ENCODE measurements at regions not wholly inside any gene's neighbourhood (a gene's known extent, or its start where the extent isn't known, plus 50 kb on each side); places are given as distances from the start of the nearest gene placed in this dataset.

DNA sequence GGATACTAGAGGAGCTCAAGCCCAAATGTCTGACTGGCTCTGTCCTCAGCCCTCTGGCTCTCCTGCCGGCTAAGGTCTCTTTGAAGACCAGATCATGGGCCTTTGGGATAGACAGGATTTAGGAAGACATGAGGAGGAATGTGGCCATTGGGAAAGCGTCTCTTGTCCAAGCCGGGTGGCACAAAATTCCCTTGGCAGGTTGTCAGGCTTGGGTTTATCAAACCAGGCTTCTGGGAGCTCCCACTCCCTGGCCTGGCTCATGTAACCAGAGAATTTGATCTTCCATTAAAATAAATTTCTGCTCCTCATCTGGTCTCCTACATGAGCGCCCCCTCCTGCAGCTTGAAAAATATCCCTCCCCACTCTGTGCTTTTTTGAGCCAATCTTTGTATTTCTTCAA, 71.1 kb downstream of the IRX3 start:
- H3K4me1 ChIP-seq (ENCODE audit: insufficient read depth, low read length): no peaks in the 10 kb centered on the region
- intact Hi-C loops (cut with micrococcal nuclease; ENCODE audit: unreplicated experiment) (no loop called here), in situ Hi-C loops (cut with HindIII; ENCODE audit: extremely low pct_ligation_motif_present, low pct_unique_long_range_greater_than_20kb) (no loop called here)
- no peak overlapping the region for H3K9ac ChIP-seq (ENCODE audit: insufficient read depth, low read depth, low read length)
- no peak for ATAC-seq
- POLR2A ChIA-PET: no interaction called here
- no peak for FAIRE-seq
- H3K9me3 ChIP-seq (ENCODE audit: low read length): no peaks in the 10 kb centered on the region
- 76% methylated on average over 4 of the region's 4 CpGs for WGBS (ENCODE audit: low lambda C conversion rate)
- H3K27ac ChIP-seq (ENCODE audit: extremely low read length, insufficient read depth, low read length): no peak overlapping the region
- no peak overlapping the region for H3K4me2 ChIP-seq (ENCODE audit: low read depth, low read length)
- no peak overlapping the region for H3K4me3 ChIP-seq (replicated peaks in 1 of 3; ENCODE audit: insufficient read depth in 1 of 3, low read depth in 2 of 3, low read length in 3 of 3)
- H2AFZ ChIP-seq (ENCODE audit: low read length): no peak overlapping the region
- no peaks in the 10 kb centered on the region for H4K20me1 ChIP-seq (ENCODE audit: insufficient read depth, low read length)
- TF ChIP-seq SATB2 (CRISPR knock-in tag; IDR thresholded peaks at IDR 0.05): no peak
- no peak for TF ChIP-seq IRF2 (CRISPR knock-in tag; IDR thresholded peaks at IDR 0.05)
- TF ChIP-seq TBX2 (CRISPR knock-in tag; IDR thresholded peaks at IDR 0.05; ENCODE audit: borderline replicate concordance): no peak
- TF ChIP-seq RXRB (CRISPR knock-in tag; IDR thresholded peaks at IDR 0.05; ENCODE audit: borderline replicate concordance): no peak
- no peak for DNase-seq (ENCODE audit: low spot score)
- H3K79me2 ChIP-seq (ENCODE audit: insufficient read depth, low read length): no peaks in the 10 kb centered on the region
- H3K36me3 ChIP-seq (replicated peaks in 1 of 2; ENCODE audit: control insufficient read depth in 1 of 2, insufficient read depth in 2 of 2, low read length in 2 of 2): no peaks in the 10 kb centered on the region
- CTCF ChIA-PET (ENCODE audit: low intra/inter-chr PET ratio, low total read pairs): no interaction called here
- H3K27me3 ChIP-seq (ENCODE audit: control insufficient read depth in 1 of 2, insufficient read depth in 2 of 2, low read length in 2 of 2): peaks cover 4% of the 10 kb centered on the region in 2 experiments; a peak in 3 of 5 replicates
- no TSS peak for BruUV-seq (replicated peaks)

DNA sequence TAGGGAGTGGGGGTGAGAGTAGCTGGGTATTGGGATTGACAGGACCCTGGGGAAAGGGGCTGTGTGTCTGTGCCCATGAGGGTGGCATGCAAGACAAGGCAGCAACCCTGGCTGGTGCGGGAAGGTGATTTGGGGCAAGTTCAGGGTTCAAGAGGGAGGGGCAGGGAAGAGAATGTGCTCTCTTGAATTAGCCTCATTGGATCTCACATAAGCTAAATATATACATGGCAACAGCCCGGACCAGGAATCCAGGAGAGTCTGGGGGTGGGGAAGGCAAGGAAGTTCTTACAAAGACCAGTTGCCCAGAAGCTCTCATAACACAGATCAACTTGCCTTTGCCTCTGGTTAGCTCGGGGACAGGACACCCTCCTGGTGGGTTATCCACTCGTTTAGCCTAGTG, 73.3 kb downstream of the IRX3 start:
- H4K20me1 ChIP-seq (ENCODE audit: insufficient read depth, low read length): no peaks in the 10 kb centered on the region
- H3K4me3 ChIP-seq (replicated peaks in 1 of 3; ENCODE audit: insufficient read depth in 1 of 3, low read depth in 2 of 3, low read length in 3 of 3): no peak overlapping the region
- no peaks in the 10 kb centered on the region for H3K79me2 ChIP-seq (ENCODE audit: insufficient read depth, low read length)
- DNase-seq (ENCODE audit: low spot score) (no peak), FAIRE-seq (no peak), ATAC-seq (no peak)
- no peak overlapping the region for H2AFZ ChIP-seq (ENCODE audit: low read length)
- no TSS peak for BruUV-seq (replicated peaks)
- peaks cover 4% of the 10 kb centered on the region in 2 experiments; a peak in 3 of 5 replicates for H3K27me3 ChIP-seq (ENCODE audit: control insufficient read depth in 1 of 2, insufficient read depth in 2 of 2, low read length in 2 of 2)
- no peak overlapping the region for H3K4me2 ChIP-seq (ENCODE audit: low read depth, low read length)
- intact Hi-C loops (cut with micrococcal nuclease; ENCODE audit: unreplicated experiment): no loop called here
- in situ Hi-C loops (cut with HindIII; ENCODE audit: extremely low pct_ligation_motif_present, low pct_unique_long_range_greater_than_20kb): no loop called here
- H3K9ac ChIP-seq (ENCODE audit: insufficient read depth, low read depth, low read length): no peak overlapping the region
- CTCF ChIA-PET (ENCODE audit: low intra/inter-chr PET ratio, low total read pairs): no interaction called here
- no peaks in the 10 kb centered on the region for H3K9me3 ChIP-seq (ENCODE audit: low read length)
- no peaks in the 10 kb centered on the region for H3K36me3 ChIP-seq (replicated peaks in 1 of 2; ENCODE audit: control insufficient read depth in 1 of 2, insufficient read depth in 2 of 2, low read length in 2 of 2)
- no peak overlapping the region for H3K27ac ChIP-seq (ENCODE audit: extremely low read length, insufficient read depth, low read length)
- 34% methylated on average over 4 of the region's 4 CpGs for WGBS (ENCODE audit: low lambda C conversion rate)
- POLR2A ChIA-PET: no interaction called here
- no peaks in the 10 kb centered on the region for H3K4me1 ChIP-seq (ENCODE audit: insufficient read depth, low read length)
- TF ChIP-seq ZFP62 (CRISPR knock-in tag; IDR thresholded peaks at IDR 0.05): no peak
- no peak for TF ChIP-seq ZNF720 (CRISPR knock-in tag; IDR thresholded peaks at IDR 0.05)
- no peak for TF ChIP-seq ZNF318 (CRISPR knock-in tag; IDR thresholded peaks at IDR 0.05)
- TF ChIP-seq DR1 (CRISPR knock-in tag; IDR thresholded peaks at IDR 0.05): no peak
- no peak for TF ChIP-seq ELK4 (CRISPR knock-in tag; IDR thresholded peaks at IDR 0.05; ENCODE audit: borderline replicate concordance)
- no peak for TF ChIP-seq ZNF569 (CRISPR knock-in tag; IDR thresholded peaks at IDR 0.05; ENCODE audit: borderline replicate concordance)
- no peak for TF ChIP-seq CCDC6 (CRISPR knock-in tag; IDR thresholded peaks at IDR 0.05)
